GM23338 (cell line): ENCODE measurements at regions not wholly inside any gene's neighbourhood (a gene's known extent, or its start where the extent isn't known, plus 50 kb on each side); places are given as distances from the start of the nearest gene placed in this dataset.

ENCODE experiments used
- ATAC-seq: fragments of 200-7000 bp; cut with Tn5 transposase; 3 replicates; pipeline ENCODE4 v1.9.1; 2020
- DNase-seq: peaks from one replicate; pipeline ENCODE4 v3.0.0-alpha.2; 2015; ENCODE audit warnings: low spot score
- H2AFZ ChIP-seq: fragments of 200-600 bp; sonication (generic); 2 replicates; pipeline ENCODE4 v1.8.0; 2016; ENCODE audit warnings: antibody characterized with exemption, mild to moderate bottlenecking, moderate library complexity
- H3F3A ChIP-seq: fragments of 200-600 bp; sonication (generic); replicated peaks from 2 replicates; pipeline ENCODE4 v1.8.0; 2017; ENCODE audit warnings: antibody characterized with exemption, mixed run types, low read depth
- H3K27ac ChIP-seq: fragments of 200-600 bp; sonication (generic); 2 replicates; pipeline ENCODE4 v1.6.1; 2016; ENCODE audit warnings: low read depth
- H3K27me3 ChIP-seq: fragments of 200-600 bp; sonication (generic); 2 replicates; pipeline ENCODE4 v1.8.0; 2016; ENCODE audit warnings: mild to moderate bottlenecking, mixed run types, moderate library complexity; ENCODE audit not compliant: insufficient read depth
- H3K36me3 ChIP-seq: fragments of 200-600 bp; sonication (generic); 2 replicates; pipeline ENCODE4 v1.8.0; 2016; ENCODE audit warnings: mild to moderate bottlenecking; ENCODE audit not compliant: insufficient read depth
- H3K4me1 ChIP-seq: fragments of 200-600 bp; sonication (generic); 2 replicates; pipeline ENCODE4 v1.8.0; 2016; ENCODE audit warnings: mild to moderate bottlenecking, moderate library complexity; ENCODE audit not compliant: insufficient read depth
- H3K4me2 ChIP-seq: fragments of 200-600 bp; sonication (generic); 2 replicates; pipeline ENCODE4 v1.7.1; 2017; ENCODE audit warnings: mixed run types
- H3K4me3 ChIP-seq: fragments of 200-600 bp; sonication (generic); 2 replicates; pipeline ENCODE4 v1.6.1; 2016; ENCODE audit warnings: mixed run types
- H3K79me2 ChIP-seq: fragments of 200-600 bp; sonication (generic); replicated peaks from 2 replicates; pipeline ENCODE4 v1.8.0; 2017; ENCODE audit warnings: mild to moderate bottlenecking; ENCODE audit not compliant: insufficient read depth
- H3K9me2 ChIP-seq: fragments of 200-600 bp; sonication (generic); 2 replicates; pipeline ENCODE4 v1.8.0; 2017; ENCODE audit not compliant: insufficient read depth
- H4K20me1 ChIP-seq: fragments of 200-600 bp; sonication (generic); replicated peaks from 2 replicates; pipeline ENCODE4 v1.8.0; 2017; ENCODE audit warnings: mild to moderate bottlenecking; ENCODE audit not compliant: insufficient read depth
- H3K27ac Mint-ChIP-seq: 2 replicates; pipeline ENCODE4 v1.8.0; 2020; ENCODE audit warnings: inconsistent platforms, mild to moderate bottlenecking, moderate library complexity, mixed read lengths
- H3K27me3 Mint-ChIP-seq: 3 replicates; pipeline ENCODE4 v1.8.0; 2022; ENCODE audit warnings: low read depth, mild to moderate bottlenecking, moderate library complexity, mixed read lengths, inconsistent platforms; ENCODE audit not compliant: insufficient read depth, poor library complexity
- H3K36me3 Mint-ChIP-seq: 3 replicates; pipeline ENCODE4 v1.8.0; 2021; ENCODE audit warnings: low read depth, mild to moderate bottlenecking, inconsistent platforms, moderate library complexity, mixed read lengths
- H3K4me1 Mint-ChIP-seq: 3 replicates; pipeline ENCODE4 v1.8.0; 2020; ENCODE audit warnings: mild to moderate bottlenecking, inconsistent platforms, mixed read lengths
- H3K4me3 Mint-ChIP-seq: 3 replicates; pipeline ENCODE4 v1.8.0; 2021; ENCODE audit warnings: moderate library complexity, mild to moderate bottlenecking, inconsistent platforms, mixed read lengths
- H3K9me3 Mint-ChIP-seq: 3 replicates; pipeline ENCODE4 v1.8.0; 2020; ENCODE audit warnings: moderate library complexity, mild to moderate bottlenecking, inconsistent platforms, mixed read lengths
- CREB1 ChIP-seq: fragments of 250-450 bp; sonication (Bioruptor Pico); IDR thresholded peaks from 2 replicates; pipeline ENCODE4 v1.5.0; 2020; ENCODE audit warnings: low read depth, mild to moderate bottlenecking, moderate library complexity
- CTCF ChIP-seq, 2 experiments: fragments of 200-600 bp in 1 of 2; sonication (generic) in 1 of 2; conservative IDR thresholded peaks; 2 replicates each; pipeline versions ENCODE4 v1.5.1 to v1.6.1; 2016 to 2017; ENCODE audit warnings: antibody characterized with exemption in 2 of 2, low read depth in 2 of 2, mild to moderate bottlenecking in 2 of 2, moderate library complexity in 1 of 2
- ETS1 ChIP-seq: IDR thresholded peaks from 2 replicates; pipeline ENCODE4 v1.6.1; 2016; ENCODE audit warnings: antibody characterized with exemption
- EZH2 ChIP-seq: fragments of 200-600 bp; sonication (generic); IDR thresholded peaks from one replicate; pipeline ENCODE4 v1.8.0; 2017; ENCODE audit warnings: antibody characterized with exemption, mild to moderate bottlenecking, low read depth; ENCODE audit not compliant: unreplicated experiment
- EZH2phosphoT487 ChIP-seq: fragments of 200-600 bp; sonication (generic); IDR thresholded peaks from one replicate; pipeline ENCODE4 v1.8.1; 2018; ENCODE audit warnings: antibody characterized with exemption; ENCODE audit not compliant: unreplicated experiment
- REST ChIP-seq: IDR thresholded peaks from one replicate; pipeline ENCODE4 v1.6.1; 2018; ENCODE audit warnings: antibody characterized with exemption; ENCODE audit not compliant: unreplicated experiment
- STAT1 ChIP-seq: IDR thresholded peaks from one replicate; pipeline ENCODE4 v1.6.1; 2016; ENCODE audit warnings: antibody characterized with exemption; ENCODE audit not compliant: unreplicated experiment
- ZNF114 ChIP-seq: fragments of 250-450 bp; sonication (Bioruptor Pico); IDR thresholded peaks from 2 replicates; pipeline ENCODE4 v1.5.0; 2020; ENCODE audit warnings: mild to moderate bottlenecking, moderate library complexity
- ZNF331 ChIP-seq: fragments of 250-450 bp; sonication (Bioruptor Pico); IDR thresholded peaks from 2 replicates; pipeline ENCODE4 v1.5.0; 2020; ENCODE audit warnings: low read depth, mild to moderate bottlenecking, moderate library complexity
- ZNF462 ChIP-seq: fragments of 250-450 bp; sonication (Bioruptor Pico); IDR thresholded peaks from 2 replicates; pipeline ENCODE4 v1.5.0; 2020; ENCODE audit warnings: mild to moderate bottlenecking, moderate library complexity

- TF ChIP-seq EZH2phosphoT487 (no peak), CTCF (conservative IDR thresholded peaks at IDR 0.05; ENCODE audit: low read depth in 2 of 2) (no peak)
Measured at GRCh38 chr2:7570247-7570646, 653.0 kb downstream of the RNF144A start (continued).

- Mint-ChIP-seq H3K27me3 (peaks cover 3% of the 10 kb centered on the region), H3K4me3 (no peak overlapping the region), H3K9me3 (peaks cover 7% of the 10 kb centered on the region)
- TF ChIP-seq EZH2phosphoT487 (no peak), EZH2 (no peak), CREB1 (no peak), STAT1 (no peak), ZNF114 (no peak), CTCF (conservative IDR thresholded peaks at IDR 0.05; ENCODE audit: low read depth in 2 of 2) (no peak), ZNF331 (no peak), REST (no peak), ZNF462 (CRISPR knock-in tag) (no peak), ETS1 (no peak)
Measured at GRCh38 chr2:7571701-7572100, 654.5 kb downstream of the RNF144A start.

More at GRCh38 chr2:7571701-7572100, 654.5 kb downstream of the RNF144A start:
- Histone ChIP-seq H4K20me1 (no peaks in the 10 kb centered on the region), H3F3A (no peaks in the 10 kb centered on the region), H3K4me3 (no peak overlapping the region), H3K9me2 (peaks cover 9% of the 10 kb centered on the region), H3K4me1 (peaks cover 19% of the 10 kb centered on the region), H3K27me3 (no peaks in the 10 kb centered on the region), H3K4me2 (no peak overlapping the region), H3K36me3 (no peaks in the 10 kb centered on the region), H2AFZ (no peak overlapping the region), H3K79me2 (no peaks in the 10 kb centered on the region), H3K27ac (no peak overlapping the region)
- peaks cover 18% of the 10 kb centered on the region for H3K4me1 Mint-ChIP-seq
- no peak for DNase-seq
- peaks cover 3% of the 10 kb centered on the region for H3K36me3 Mint-ChIP-seq
- H3K27ac Mint-ChIP-seq, result no peak overlapping the region
- ATAC-seq, result no peak
